ENCODE measurements at regions not wholly inside any gene's neighbourhood (a gene's known extent, or its start where the extent isn't known, plus 50 kb on each side); places are given as distances from the start of the nearest gene placed in this dataset.
A peak's percentile ranks its signal among the peaks of the same experiment; 100 is the strongest.
"Not testable (repeated sequence)": the region's sequence is repeated elsewhere in the genome, so short reads cannot be mapped to it uniquely, and the experiment has no call there.

DNA sequence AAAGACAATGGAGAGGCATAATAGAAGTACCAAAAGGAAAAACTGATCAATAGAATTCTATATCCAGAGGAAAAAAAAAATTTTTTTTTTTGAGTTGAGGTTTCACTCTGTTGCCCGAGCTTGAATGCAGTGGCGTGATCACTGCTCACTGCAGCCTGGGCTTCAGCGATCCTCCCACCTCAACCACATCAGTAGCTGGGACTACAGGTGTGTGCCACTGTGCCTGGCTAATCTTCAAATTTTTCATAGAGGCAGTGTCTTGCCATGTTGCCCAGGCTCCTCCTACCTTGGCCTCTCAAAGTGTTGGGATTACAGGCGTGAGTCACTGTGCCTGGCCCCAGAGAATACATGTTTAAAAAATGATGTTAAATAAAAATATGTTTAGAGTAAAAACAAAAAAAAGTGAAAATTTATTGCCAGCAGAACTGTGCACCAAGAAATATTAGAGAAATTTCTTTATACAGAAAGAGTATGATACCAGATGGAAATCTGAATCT, 154.3 kb upstream of the ZBTB20 start:
- Histone ChIP-seq H3K4me3 (ENCODE audit: low read length in 2 of 2) (no peak overlapping the region), H3K27me3 (ENCODE audit: control insufficient read depth in 2 of 2, insufficient read depth in 1 of 2, low read length in 1 of 2) (no peaks in the 10 kb centered on the region), H3K27ac (ENCODE audit: low read depth in 1 of 2, low read length in 1 of 2) (no peak overlapping the region), H3K4me1 (ENCODE audit: control insufficient read depth in 2 of 2, insufficient read depth in 2 of 2, low read length in 2 of 2) (no peaks in the 10 kb centered on the region), H3K9me3 (ENCODE audit: control insufficient read depth in 2 of 2, insufficient read depth in 1 of 2, low read length in 1 of 2) (no peaks in the 10 kb centered on the region), H3K36me3 (ENCODE audit: control insufficient read depth in 2 of 2, insufficient read depth in 2 of 2, low read length in 1 of 2) (no peaks in the 10 kb centered on the region)
- DNase-seq (ENCODE audit: low read depth in 6 of 9, low spot score in 9 of 9), result no peak
- WGBS, result 90% methylated on average over 4 of the region's 4 CpGs

GRCh38 chr3:115317953-115318352, 170.9 kb upstream of the ZBTB20 start:
- not testable (repeated sequence) for H3K27ac ChIP-seq (ENCODE audit: low read depth in 1 of 2, low read length in 1 of 2); DNase-seq (ENCODE audit: low read depth in 6 of 9, low spot score in 9 of 9); H3K4me3 ChIP-seq (ENCODE audit: low read length in 2 of 2); H3K9me3 ChIP-seq (ENCODE audit: control insufficient read depth in 2 of 2, insufficient read depth in 1 of 2, low read length in 1 of 2); H3K36me3 ChIP-seq (ENCODE audit: control insufficient read depth in 2 of 2, insufficient read depth in 2 of 2, low read length in 1 of 2); H3K27me3 ChIP-seq (ENCODE audit: control insufficient read depth in 2 of 2, insufficient read depth in 1 of 2, low read length in 1 of 2); H3K4me1 ChIP-seq (ENCODE audit: control insufficient read depth in 2 of 2, insufficient read depth in 2 of 2, low read length in 2 of 2)
- 94% methylated on average over 19 of the region's 20 CpGs for WGBS

GRCh38 chr3:115321400-115321805, 174.3 kb upstream of the ZBTB20 start:
- whole genome bisulfite sequencing, result 88% methylated on average over 3 of the region's 3 CpGs
- DNase-seq (ENCODE audit: low read depth in 6 of 9, low spot score in 9 of 9), result no peak

GRCh38 chr3:115322901-115323300, 175.8 kb upstream of the ZBTB20 start:
- no peaks in the 10 kb centered on the region for H3K9me3 ChIP-seq (ENCODE audit: control insufficient read depth in 2 of 2, insufficient read depth in 1 of 2, low read length in 1 of 2)
- no peaks in the 10 kb centered on the region for H3K27me3 ChIP-seq (ENCODE audit: control insufficient read depth in 2 of 2, insufficient read depth in 1 of 2, low read length in 1 of 2)
- H3K4me3 ChIP-seq (ENCODE audit: low read length in 2 of 2), result no peak overlapping the region
- H3K27ac ChIP-seq (ENCODE audit: low read depth in 1 of 2, low read length in 1 of 2), result no peak overlapping the region
- 79% methylated on average over 3 of the region's 3 CpGs for WGBS
- H3K4me1 ChIP-seq (ENCODE audit: control insufficient read depth in 2 of 2, insufficient read depth in 2 of 2, low read length in 2 of 2), result no peaks in the 10 kb centered on the region
- no peak for DNase-seq (ENCODE audit: low read depth in 6 of 9, low spot score in 9 of 9)
- H3K36me3 ChIP-seq (ENCODE audit: control insufficient read depth in 2 of 2, insufficient read depth in 2 of 2, low read length in 1 of 2), result no peaks in the 10 kb centered on the region

More at GRCh38 chr3:115321400-115321805, 174.3 kb upstream of the ZBTB20 start:
- H3K9me3 ChIP-seq (ENCODE audit: control insufficient read depth in 2 of 2, insufficient read depth in 1 of 2, low read length in 1 of 2), result no peaks in the 10 kb centered on the region
- no peaks in the 10 kb centered on the region for H3K4me1 ChIP-seq (ENCODE audit: control insufficient read depth in 2 of 2, insufficient read depth in 2 of 2, low read length in 2 of 2)
- no peaks in the 10 kb centered on the region for H3K36me3 ChIP-seq (ENCODE audit: control insufficient read depth in 2 of 2, insufficient read depth in 2 of 2, low read length in 1 of 2)
- H3K27me3 ChIP-seq (ENCODE audit: control insufficient read depth in 2 of 2, insufficient read depth in 1 of 2, low read length in 1 of 2), result no peaks in the 10 kb centered on the region
- H3K4me3 ChIP-seq (ENCODE audit: low read length in 2 of 2), result no peak overlapping the region
- H3K27ac ChIP-seq (ENCODE audit: low read depth in 1 of 2, low read length in 1 of 2), result no peak overlapping the region

DNA sequence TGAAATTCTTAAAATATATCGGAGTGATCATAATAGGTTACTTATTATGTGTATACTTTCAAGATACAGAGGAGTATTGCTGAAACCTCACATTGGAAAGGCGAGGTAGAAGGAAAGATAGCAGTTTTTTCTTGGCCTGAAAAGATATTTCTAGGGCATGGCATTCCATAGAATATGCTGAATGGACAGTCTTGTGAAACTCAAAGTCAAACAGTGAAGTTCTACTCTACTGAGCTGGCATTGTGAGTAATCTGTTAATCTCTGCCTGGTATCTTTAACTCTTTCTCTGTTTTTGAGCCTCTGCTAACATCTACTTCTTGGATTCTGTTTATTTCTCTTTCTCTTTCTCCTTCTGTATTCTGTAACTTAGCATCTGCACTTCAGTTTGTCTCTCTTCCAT, 176.3 kb upstream of the ZBTB20 start:
- 86% methylated on average over 2 of the region's 2 CpGs for WGBS
- no peak for DNase-seq (ENCODE audit: low read depth in 6 of 9, low spot score in 9 of 9)
- no peaks in the 10 kb centered on the region for H3K4me1 ChIP-seq (ENCODE audit: control insufficient read depth in 2 of 2, insufficient read depth in 2 of 2, low read length in 2 of 2)
- no peak overlapping the region for H3K27ac ChIP-seq (ENCODE audit: low read depth in 1 of 2, low read length in 1 of 2)
- H3K4me3 ChIP-seq (ENCODE audit: low read length in 2 of 2), result no peak overlapping the region
- no peaks in the 10 kb centered on the region for H3K36me3 ChIP-seq (ENCODE audit: control insufficient read depth in 2 of 2, insufficient read depth in 2 of 2, low read length in 1 of 2)
- no peaks in the 10 kb centered on the region for H3K9me3 ChIP-seq (ENCODE audit: control insufficient read depth in 2 of 2, insufficient read depth in 1 of 2, low read length in 1 of 2)
- H3K27me3 ChIP-seq (ENCODE audit: control insufficient read depth in 2 of 2, insufficient read depth in 1 of 2, low read length in 1 of 2), result no peaks in the 10 kb centered on the region

GRCh38 chr3:115324056-115324455, 177.0 kb upstream of the ZBTB20 start:
- Histone ChIP-seq H3K27me3 (ENCODE audit: control insufficient read depth in 2 of 2, insufficient read depth in 1 of 2, low read length in 1 of 2) (no peaks in the 10 kb centered on the region), H3K36me3 (ENCODE audit: control insufficient read depth in 2 of 2, insufficient read depth in 2 of 2, low read length in 1 of 2) (no peaks in the 10 kb centered on the region), H3K4me1 (ENCODE audit: control insufficient read depth in 2 of 2, insufficient read depth in 2 of 2, low read length in 2 of 2) (no peaks in the 10 kb centered on the region), H3K27ac (ENCODE audit: low read depth in 1 of 2, low read length in 1 of 2) (no peak overlapping the region), H3K4me3 (ENCODE audit: low read length in 2 of 2) (no peak overlapping the region), H3K9me3 (ENCODE audit: control insufficient read depth in 2 of 2, insufficient read depth in 1 of 2, low read length in 1 of 2) (no peaks in the 10 kb centered on the region)
- WGBS, result 41% methylated on average over 1 of the region's 1 CpG
- no peak for DNase-seq (ENCODE audit: low read depth in 6 of 9, low spot score in 9 of 9)

GRCh38 chr3:115325539-115325938, 178.5 kb upstream of the ZBTB20 start:
- no peaks in the 10 kb centered on the region for H3K4me1 ChIP-seq (ENCODE audit: control insufficient read depth in 2 of 2, insufficient read depth in 2 of 2, low read length in 2 of 2)
- no peaks in the 10 kb centered on the region for H3K36me3 ChIP-seq (ENCODE audit: control insufficient read depth in 2 of 2, insufficient read depth in 2 of 2, low read length in 1 of 2)
- H3K27ac ChIP-seq (ENCODE audit: low read depth in 1 of 2, low read length in 1 of 2), result no peak overlapping the region
- 10% methylated on average over 2 of the region's 2 CpGs for WGBS
- H3K9me3 ChIP-seq (ENCODE audit: control insufficient read depth in 2 of 2, insufficient read depth in 1 of 2, low read length in 1 of 2), result no peaks in the 10 kb centered on the region
- H3K4me3 ChIP-seq (ENCODE audit: low read length in 2 of 2), result no peak overlapping the region
- no peaks in the 10 kb centered on the region for H3K27me3 ChIP-seq (ENCODE audit: control insufficient read depth in 2 of 2, insufficient read depth in 1 of 2, low read length in 1 of 2)
- DNase-seq (ENCODE audit: low read depth in 6 of 9, low spot score in 9 of 9), result peak in 3 of 9 donors; percentile 2 to 10 (median 6)

DNA sequence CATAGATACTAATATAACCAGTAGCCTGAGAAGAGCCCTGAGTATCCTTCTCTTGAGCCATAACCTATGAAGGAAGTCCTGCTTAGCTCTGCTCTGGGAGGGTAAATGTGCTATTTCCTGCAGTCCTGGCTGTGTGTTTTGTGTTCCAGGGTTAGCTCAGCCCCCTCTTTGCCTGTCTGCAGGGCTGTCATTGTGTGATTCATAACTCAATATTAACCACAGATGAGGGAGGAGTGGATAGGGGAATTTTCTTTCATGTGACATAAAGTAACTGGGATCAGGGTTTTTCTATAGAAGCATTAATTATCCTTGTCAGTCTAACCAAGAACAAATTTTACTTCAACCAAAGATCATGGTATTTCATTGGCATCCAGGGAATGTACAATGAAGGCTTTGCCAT, 183.3 kb upstream of the ZBTB20 start:
- Histone ChIP-seq H3K9me3 (ENCODE audit: control insufficient read depth in 2 of 2, insufficient read depth in 1 of 2, low read length in 1 of 2) (no peaks in the 10 kb centered on the region), H3K4me1 (ENCODE audit: control insufficient read depth in 2 of 2, insufficient read depth in 2 of 2, low read length in 2 of 2) (no peaks in the 10 kb centered on the region), H3K27me3 (ENCODE audit: control insufficient read depth in 2 of 2, insufficient read depth in 1 of 2, low read length in 1 of 2) (no peaks in the 10 kb centered on the region)

DNA sequence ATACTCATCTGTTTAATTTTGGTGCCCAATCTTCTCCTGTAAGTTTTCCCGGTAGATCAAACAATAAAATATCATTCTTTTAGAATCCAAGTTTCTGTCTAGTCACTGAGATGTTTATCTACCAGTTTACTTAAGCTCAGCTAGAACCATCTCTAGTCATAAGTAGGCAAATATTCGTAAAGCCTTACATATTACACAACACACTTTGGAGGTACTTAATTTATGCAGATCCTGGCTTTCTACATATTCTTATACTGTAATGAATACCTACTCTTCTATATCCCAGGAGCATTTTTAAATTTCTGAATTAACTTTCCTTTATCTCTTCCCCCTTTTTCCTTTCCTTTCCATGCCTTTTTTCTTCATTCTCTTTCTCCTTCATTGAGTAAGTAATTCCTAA, 185.9 kb upstream of the ZBTB20 start:
- Histone ChIP-seq H3K4me3 (ENCODE audit: low read length in 2 of 2) (no peak overlapping the region), H3K4me1 (ENCODE audit: control insufficient read depth in 2 of 2, insufficient read depth in 2 of 2, low read length in 2 of 2) (no peaks in the 10 kb centered on the region), H3K27ac (ENCODE audit: low read depth in 1 of 2, low read length in 1 of 2) (no peak overlapping the region), H3K36me3 (ENCODE audit: control insufficient read depth in 2 of 2, insufficient read depth in 2 of 2, low read length in 1 of 2) (no peaks in the 10 kb centered on the region), H3K27me3 (ENCODE audit: control insufficient read depth in 2 of 2, insufficient read depth in 1 of 2, low read length in 1 of 2) (no peaks in the 10 kb centered on the region), H3K9me3 (ENCODE audit: control insufficient read depth in 2 of 2, insufficient read depth in 1 of 2, low read length in 1 of 2) (no peaks in the 10 kb centered on the region)
- no peak for DNase-seq (ENCODE audit: low read depth in 6 of 9, low spot score in 9 of 9)
- WGBS, result 95% methylated on average over 2 of the region's 2 CpGs

More for the DNA sequence above, 183.3 kb upstream of the ZBTB20 start:
- Histone ChIP-seq H3K4me3 (ENCODE audit: low read length in 2 of 2) (no peak overlapping the region), H3K27ac (ENCODE audit: low read depth in 1 of 2, low read length in 1 of 2) (no peak overlapping the region), H3K36me3 (ENCODE audit: control insufficient read depth in 2 of 2, insufficient read depth in 2 of 2, low read length in 1 of 2) (no peaks in the 10 kb centered on the region)
- DNase-seq (ENCODE audit: low read depth in 6 of 9, low spot score in 9 of 9), result no peak

DNA sequence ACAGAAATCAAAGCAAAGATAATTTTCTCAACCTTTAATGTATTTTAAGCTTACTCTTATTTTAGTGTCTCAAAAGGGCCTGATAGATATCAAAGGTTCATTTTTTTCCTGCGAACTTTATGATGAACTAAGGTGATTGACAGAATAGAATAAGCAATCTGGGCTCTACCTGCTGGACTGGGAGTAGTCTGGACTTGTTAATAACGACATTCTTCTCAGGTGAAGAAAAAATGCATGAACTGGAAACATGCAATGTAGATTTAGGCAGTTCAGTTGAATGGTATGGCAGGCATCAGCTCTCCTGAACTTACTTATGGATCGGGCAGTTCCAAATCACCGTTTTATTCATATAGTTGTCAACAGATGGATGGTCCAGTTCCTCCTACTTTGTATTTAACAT, 189.7 kb upstream of the ZBTB20 start:
- Histone ChIP-seq H3K9me3 (ENCODE audit: control insufficient read depth in 2 of 2, insufficient read depth in 1 of 2, low read length in 1 of 2) (no peaks in the 10 kb centered on the region), H3K27ac (ENCODE audit: low read depth in 1 of 2, low read length in 1 of 2) (no peak overlapping the region), H3K36me3 (ENCODE audit: control insufficient read depth in 2 of 2, insufficient read depth in 2 of 2, low read length in 1 of 2) (no peaks in the 10 kb centered on the region), H3K4me1 (ENCODE audit: control insufficient read depth in 2 of 2, insufficient read depth in 2 of 2, low read length in 2 of 2) (no peaks in the 10 kb centered on the region), H3K27me3 (ENCODE audit: control insufficient read depth in 2 of 2, insufficient read depth in 1 of 2, low read length in 1 of 2) (no peaks in the 10 kb centered on the region), H3K4me3 (ENCODE audit: low read length in 2 of 2) (no peak overlapping the region)
- DNase-seq (ENCODE audit: low read depth in 6 of 9, low spot score in 9 of 9), result no peak
- 93% methylated on average over 4 of the region's 4 CpGs for WGBS
